ENCODE measurements at regions not wholly inside any gene's neighbourhood (a gene's known extent, or its start where the extent isn't known, plus 50 kb on each side); places are given as distances from the start of the nearest gene placed in this dataset.
A peak's percentile ranks its signal among the peaks of the same experiment; 100 is the strongest.

GRCh38 chr14:65229748-65230728, 127.7 kb upstream of the MAX start (continued):
- TF ChIP-seq DMAP1 (CRISPR knock-in tag; IDR thresholded peaks at IDR 0.05) (0 out of 2 replicates have a peak, but pooled peaks have one; percentile 38), HHEX (CRISPR knock-in tag; IDR thresholded peaks at IDR 0.05) (no peak), TBX2 (CRISPR knock-in tag; IDR thresholded peaks at IDR 0.05; ENCODE audit: borderline replicate concordance) (peak; percentile 61; the same call in 1 of the 2 replicates), ZNF503 (CRISPR knock-in tag; IDR thresholded peaks at IDR 0.05) (no peak), ZNF468 (CRISPR knock-in tag; IDR thresholded peaks at IDR 0.05) (no peak), GTF3A (CRISPR knock-in tag; conservative IDR thresholded peaks at IDR 0.05) (no peak), MYNN (CRISPR knock-in tag; IDR thresholded peaks at IDR 0.05; ENCODE audit: low read depth) (no peak), KDM3A (CRISPR knock-in tag; IDR thresholded peaks at IDR 0.05; ENCODE audit: low read depth) (no peak), TFAP4 (IDR thresholded peaks at IDR 0.05; ENCODE audit: borderline replicate concordance, low read depth) (no peak), PHF20 (CRISPR knock-in tag; IDR thresholded peaks at IDR 0.05) (no peak), MIXL1 (CRISPR knock-in tag; IDR thresholded peaks at IDR 0.05) (0 out of 2 replicates have a peak, but pooled peaks have one; percentile 15), HNRNPUL1 (IDR thresholded peaks at IDR 0.05; ENCODE audit: low read depth, low read length) (no peak), NCOA1 (CRISPR knock-in tag; IDR thresholded peaks at IDR 0.05) (no peak), ZNF44 (CRISPR knock-in tag; IDR thresholded peaks at IDR 0.05) (no peak), FUBP1 (CRISPR knock-in tag; IDR thresholded peaks at IDR 0.05; ENCODE audit: borderline replicate concordance) (no peak), SAP130 (CRISPR knock-in tag; IDR thresholded peaks at IDR 0.05; ENCODE audit: low read depth) (no peak; the same call in none of the 2 replicates), ZNF33A (CRISPR knock-in tag; IDR thresholded peaks at IDR 0.05; ENCODE audit: borderline replicate concordance) (no peak), CHD2 (IDR thresholded peaks at IDR 0.05; ENCODE audit: low read depth, low read length) (no peak), ZBTB34 (CRISPR knock-in tag; IDR thresholded peaks at IDR 0.05) (no peak), ATF5 (CRISPR knock-in tag; IDR thresholded peaks at IDR 0.05; ENCODE audit: low read depth) (no peak), ZNF383 (CRISPR knock-in tag; IDR thresholded peaks at IDR 0.05; ENCODE audit: borderline replicate concordance) (0 out of 2 replicates have a peak, but pooled peaks have one; percentile 49), HOXA9 (CRISPR knock-in tag; IDR thresholded peaks at IDR 0.05; ENCODE audit: borderline replicate concordance) (0 out of 2 replicates have a peak, but pooled peaks have one; percentile 42), BRCA1 (CRISPR knock-in tag; IDR thresholded peaks at IDR 0.05) (no peak)
